ENCODE measurements at regions not wholly inside any gene's neighbourhood (a gene's known extent, or its start where the extent isn't known, plus 50 kb on each side); places are given as distances from the start of the nearest gene placed in this dataset.
A peak's percentile ranks its signal among the peaks of the same experiment; 100 is the strongest.

GRCh38 chr5:164013077-164013670 is 507.8 kb downstream of the MAT2B start:
- 54 to 64% methylated on average over 6 of the region's 6 CpGs for WGBS, 2 experiments (ENCODE audit: low coverage in 1 of 2, low lambda C conversion rate in 2 of 2, missing lambda C conversion rate in 2 of 2)
- no peak for TF ChIP-seq EZH2phosphoT487 (IDR thresholded peaks at IDR 0.05; ENCODE audit: insufficient read depth, low read depth)
- TF ChIP-seq EZH2 (IDR thresholded peaks at IDR 0.05; ENCODE audit: insufficient read depth, poor library complexity, severe bottlenecking) = no peak
- H4K20me1 ChIP-seq (ENCODE audit: insufficient read depth) = no peaks in the 10 kb centered on the region
- H3K4me3 ChIP-seq = no peak overlapping the region
- no peak overlapping the region for H3K27ac ChIP-seq
- H3K36me3 ChIP-seq (ENCODE audit: low read depth) = no peaks in the 10 kb centered on the region
- H3F3A ChIP-seq (ENCODE audit: insufficient read depth) = no peaks in the 10 kb centered on the region
- H3K79me2 ChIP-seq (ENCODE audit: insufficient read depth) = no peaks in the 10 kb centered on the region
- peak; percentile 64 for DNase-seq
- no peaks in the 10 kb centered on the region for H3K9me2 ChIP-seq (ENCODE audit: insufficient read depth)
- H3K9ac ChIP-seq = no peak overlapping the region
- no peaks in the 10 kb centered on the region for H3K9me3 ChIP-seq (ENCODE audit: low read depth)
- in situ Hi-C loops (cut with MboI) = loop anchor here (25.0 kb wide), 1 partner anchor 451 kb away; no protein-coding TSS in a partner anchor
- H3K4me2 ChIP-seq (ENCODE audit: unreplicated experiment) = no peak overlapping the region
- no peak overlapping the region for H2AFZ ChIP-seq
- no peaks in the 10 kb centered on the region; the same call in 1 of the 2 replicates for H3K27me3 ChIP-seq (replicated peaks; ENCODE audit: insufficient read depth)
- H3K4me1 ChIP-seq (ENCODE audit: insufficient read depth) = no peaks in the 10 kb centered on the region

- Histone ChIP-seq H3K4me3 (no peak overlapping the region), H3K36me3 (ENCODE audit: low read depth) (no peaks in the 10 kb centered on the region), H3K27ac (no peak overlapping the region), H3K4me1 (ENCODE audit: insufficient read depth) (no peaks in the 10 kb centered on the region), H4K20me1 (ENCODE audit: insufficient read depth) (no peaks in the 10 kb centered on the region), H3K9me3 (ENCODE audit: low read depth) (no peaks in the 10 kb centered on the region), H3K4me2 (ENCODE audit: unreplicated experiment) (no peak overlapping the region), H3F3A (ENCODE audit: insufficient read depth) (no peaks in the 10 kb centered on the region), H3K9me2 (ENCODE audit: insufficient read depth) (no peaks in the 10 kb centered on the region), H3K9ac (no peak overlapping the region), H2AFZ (no peak overlapping the region), H3K27me3 (replicated peaks; ENCODE audit: insufficient read depth) (no peaks in the 10 kb centered on the region; the same call in 1 of the 2 replicates), H3K79me2 (ENCODE audit: insufficient read depth) (no peaks in the 10 kb centered on the region)
- in situ Hi-C loops (cut with MboI) = loop anchor here (25.0 kb wide), 1 partner anchor 458 kb away; no protein-coding TSS in a partner anchor
- TF ChIP-seq EZH2phosphoT487 (IDR thresholded peaks at IDR 0.05; ENCODE audit: insufficient read depth, low read depth) (no peak), EZH2 (IDR thresholded peaks at IDR 0.05; ENCODE audit: insufficient read depth, poor library complexity, severe bottlenecking) (no peak)
- 11 to 16% methylated on average over 7 of the region's 7 CpGs for WGBS, 2 experiments (ENCODE audit: low coverage in 1 of 2, low lambda C conversion rate in 2 of 2, missing lambda C conversion rate in 2 of 2)
- no peak for DNase-seq
Measured at GRCh38 chr5:164020116-164020515, 514.7 kb downstream of the MAT2B start.

- H3K9me2 ChIP-seq (ENCODE audit: insufficient read depth) = no peaks in the 10 kb centered on the region
- H2AFZ ChIP-seq = no peak overlapping the region
- H3K79me2 ChIP-seq (ENCODE audit: insufficient read depth) = no peaks in the 10 kb centered on the region
- TF ChIP-seq EZH2phosphoT487 (IDR thresholded peaks at IDR 0.05; ENCODE audit: insufficient read depth, low read depth) (no peak), EZH2 (IDR thresholded peaks at IDR 0.05; ENCODE audit: insufficient read depth, poor library complexity, severe bottlenecking) (no peak)
- H3F3A ChIP-seq (ENCODE audit: insufficient read depth) = no peaks in the 10 kb centered on the region
- no peaks in the 10 kb centered on the region for H4K20me1 ChIP-seq (ENCODE audit: insufficient read depth)
- H3K27ac ChIP-seq = no peak overlapping the region
- H3K4me2 ChIP-seq (ENCODE audit: unreplicated experiment) = no peak overlapping the region
- 0% methylated on average over 2 of the region's 2 CpGs for WGBS, 2 experiments (ENCODE audit: low coverage in 1 of 2, low lambda C conversion rate in 2 of 2, missing lambda C conversion rate in 2 of 2)
- no peaks in the 10 kb centered on the region for H3K36me3 ChIP-seq (ENCODE audit: low read depth)
- no peak for DNase-seq
- no peak overlapping the region for H3K9ac ChIP-seq
- H3K4me3 ChIP-seq = no peak overlapping the region
- no peaks in the 10 kb centered on the region for H3K9me3 ChIP-seq (ENCODE audit: low read depth)
- in situ Hi-C loops (cut with MboI) = loop anchor here (25.0 kb wide), 1 partner anchor 1185 kb away; no protein-coding TSS in a partner anchor
- no peaks in the 10 kb centered on the region for H3K4me1 ChIP-seq (ENCODE audit: insufficient read depth)
- no peaks in the 10 kb centered on the region for H3K27me3 ChIP-seq (replicated peaks; ENCODE audit: insufficient read depth)
Measured at GRCh38 chr5:164027738-164028137, 522.3 kb downstream of the MAT2B start.

- no peak overlapping the region for H3K9ac ChIP-seq
- TF ChIP-seq EZH2 (IDR thresholded peaks at IDR 0.05; ENCODE audit: insufficient read depth, poor library complexity, severe bottlenecking) = no peak
- no peak for TF ChIP-seq EZH2phosphoT487 (IDR thresholded peaks at IDR 0.05; ENCODE audit: insufficient read depth, low read depth)
- H3K4me2 ChIP-seq (ENCODE audit: unreplicated experiment) = no peak overlapping the region
- in situ Hi-C loops (cut with MboI) = loop anchor here (25.0 kb wide), 1 partner anchor 1174 kb away; no protein-coding TSS in a partner anchor
- no peaks in the 10 kb centered on the region for H3K9me3 ChIP-seq (ENCODE audit: low read depth)
- H3K4me1 ChIP-seq (ENCODE audit: insufficient read depth) = no peaks in the 10 kb centered on the region
- no peaks in the 10 kb centered on the region for H3K36me3 ChIP-seq (ENCODE audit: low read depth)
- H3K27me3 ChIP-seq (replicated peaks; ENCODE audit: insufficient read depth) = no peaks in the 10 kb centered on the region
- no peak for DNase-seq
- H3K79me2 ChIP-seq (ENCODE audit: insufficient read depth) = no peaks in the 10 kb centered on the region
- H3K9me2 ChIP-seq (ENCODE audit: insufficient read depth) = no peaks in the 10 kb centered on the region
- no peaks in the 10 kb centered on the region for H4K20me1 ChIP-seq (ENCODE audit: insufficient read depth)
- H3K4me3 ChIP-seq = no peak overlapping the region
- 37 to 50% methylated on average over 3 of the region's 3 CpGs for WGBS, 2 experiments (ENCODE audit: low coverage in 1 of 2, low lambda C conversion rate in 2 of 2, missing lambda C conversion rate in 2 of 2)
- no peak overlapping the region for H2AFZ ChIP-seq
- no peaks in the 10 kb centered on the region for H3F3A ChIP-seq (ENCODE audit: insufficient read depth)
- H3K27ac ChIP-seq = no peak overlapping the region
Measured at GRCh38 chr5:164038128-164038783, 532.8 kb downstream of the MAT2B start.
